HCEC 1CT (cell line): ENCODE measurements at regions not wholly inside any gene's neighbourhood (a gene's known extent, or its start where the extent isn't known, plus 50 kb on each side); places are given as distances from the start of the nearest gene placed in this dataset.

Source experiments
- DNase-seq: peaks from one replicate; pipeline ENCODE4 v3.0.0-alpha.2; 2017

DNA sequence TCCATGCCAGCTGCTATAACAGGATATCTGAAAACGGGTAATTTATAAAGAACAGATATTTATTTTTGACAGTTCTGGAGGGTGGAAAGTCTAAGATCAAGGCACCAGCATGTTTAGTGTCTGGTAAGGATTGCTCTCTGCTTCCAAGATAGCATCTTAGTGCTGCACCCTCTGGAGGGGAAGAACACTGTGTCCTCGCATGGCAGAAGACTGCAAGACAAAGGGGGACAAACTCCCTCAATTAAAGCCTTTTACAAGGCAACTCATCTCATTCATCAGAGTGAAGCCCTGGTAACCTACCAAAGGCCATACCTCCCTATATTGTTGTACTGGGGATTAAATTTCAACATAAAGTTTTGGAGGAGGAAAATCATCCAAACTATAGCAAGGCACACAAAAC lies 298.9 kb upstream of the EDIL3 start:
- no peak for DNase-seq

DNA sequence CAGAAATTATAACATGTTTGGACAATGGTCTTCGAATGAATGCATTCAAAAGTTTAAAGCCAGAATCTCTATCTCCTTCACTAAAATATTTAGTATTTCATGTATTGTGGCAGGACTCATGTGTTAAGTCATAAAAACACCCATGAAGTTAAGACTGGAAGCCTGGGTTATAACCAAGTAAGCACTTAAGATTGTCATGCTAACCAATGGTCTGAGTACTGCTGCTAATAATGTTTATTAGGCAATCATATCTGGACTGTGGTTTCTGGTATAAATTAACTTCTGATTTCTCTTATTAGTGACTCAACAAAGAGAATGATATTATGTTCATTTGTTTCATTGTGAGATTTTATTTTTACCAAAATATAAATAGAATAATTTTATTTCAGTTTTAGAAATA lies 297.9 kb upstream of the EDIL3 start:
- no peak for DNase-seq

DNA sequence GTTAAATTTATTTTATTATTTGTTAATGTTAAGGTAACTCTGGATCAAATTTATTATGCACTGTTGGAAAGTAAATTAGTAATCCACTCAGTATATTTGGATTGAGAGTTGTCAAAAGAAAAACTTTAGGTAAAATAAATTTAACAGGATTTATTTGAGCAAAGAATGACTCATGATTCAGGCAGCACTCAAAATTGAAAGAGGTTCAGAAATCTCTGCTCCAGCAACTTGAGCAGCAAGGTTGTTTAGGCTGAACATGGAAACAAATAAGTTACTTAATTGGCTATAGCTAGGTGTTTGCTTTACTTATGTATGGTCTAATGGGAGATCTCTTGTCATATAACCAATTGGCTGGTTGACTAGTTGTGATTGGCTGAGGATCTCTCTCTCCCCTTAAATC lies 296.2 kb upstream of the EDIL3 start:
- no peak for DNase-seq

DNA sequence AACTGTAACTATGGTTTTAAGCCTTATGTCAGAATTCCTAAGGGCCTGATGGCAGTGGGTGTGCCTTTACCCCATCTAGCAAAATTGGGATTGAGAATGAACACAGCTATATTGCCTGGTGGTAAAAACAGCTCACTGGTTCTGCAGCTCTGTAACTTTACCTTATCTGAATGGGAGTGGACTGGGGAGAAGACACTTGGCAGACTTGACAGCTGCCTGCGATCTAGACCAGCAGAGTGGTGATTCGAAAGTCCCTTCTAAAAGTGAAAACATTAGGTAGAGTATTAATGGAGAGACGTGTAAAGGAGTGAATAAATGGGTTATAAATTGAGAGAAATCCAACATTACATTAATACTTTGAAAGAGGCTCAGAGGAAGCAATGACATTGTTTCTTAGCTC lies 289.1 kb upstream of the EDIL3 start:
- no peak for DNase-seq

DNA sequence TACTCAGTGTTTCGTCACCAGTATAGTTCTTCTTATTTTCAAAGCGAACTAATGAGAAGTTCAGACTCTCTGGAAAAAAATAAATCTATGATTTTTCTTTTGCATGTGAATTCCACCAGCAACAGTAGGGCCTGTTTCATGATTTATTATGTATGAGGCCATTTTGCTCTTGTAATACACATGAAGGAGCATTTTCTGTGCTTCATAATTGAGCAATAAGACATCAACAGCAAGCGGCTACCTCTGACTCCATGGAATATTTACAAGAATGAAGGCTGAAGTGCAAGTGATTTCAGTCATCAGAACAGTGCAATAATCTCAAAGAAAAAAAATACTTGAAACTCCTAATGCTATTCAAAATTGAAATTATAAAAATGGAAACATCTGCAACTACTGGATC lies 282.9 kb upstream of the EDIL3 start:
- no peak for DNase-seq

DNA sequence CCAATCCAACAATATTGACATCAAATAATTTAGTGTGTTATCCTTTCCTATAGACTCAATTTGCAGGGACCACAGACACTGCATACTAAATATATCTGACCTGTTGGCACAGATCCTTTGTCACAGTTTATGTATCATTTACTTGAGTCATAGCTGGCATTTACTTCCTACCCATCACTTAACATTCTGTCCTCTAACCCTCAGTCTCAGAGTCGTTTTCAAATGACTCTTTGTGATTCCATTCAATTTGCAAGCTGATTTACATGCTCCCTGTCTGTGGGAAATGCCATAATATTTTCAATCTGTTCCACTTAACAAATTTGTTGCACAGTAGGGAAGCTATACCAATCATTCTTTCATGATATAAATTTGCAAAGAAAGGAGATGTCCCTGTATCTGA lies 265.7 kb upstream of the EDIL3 start:
- no peak for DNase-seq

DNA sequence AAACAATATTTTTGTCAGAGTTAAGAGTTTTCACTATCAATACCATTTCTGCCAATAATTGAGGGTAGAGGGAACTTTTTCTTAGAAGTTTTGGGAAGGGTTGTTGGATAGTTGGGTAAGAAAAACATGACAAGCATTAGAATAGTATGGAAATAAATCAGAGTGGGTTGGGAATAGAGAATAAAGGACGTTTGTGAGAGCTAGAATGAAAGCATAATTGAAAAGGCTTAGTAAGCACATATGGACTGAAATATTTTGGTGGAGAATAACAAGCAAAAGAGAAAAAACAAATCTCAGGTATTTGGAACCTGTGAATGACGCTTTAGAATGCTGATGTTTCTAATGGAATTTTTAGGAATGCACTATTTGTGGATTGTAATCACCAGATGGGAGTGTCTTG lies 262.9 kb upstream of the EDIL3 start:
- no peak for DNase-seq

DNA sequence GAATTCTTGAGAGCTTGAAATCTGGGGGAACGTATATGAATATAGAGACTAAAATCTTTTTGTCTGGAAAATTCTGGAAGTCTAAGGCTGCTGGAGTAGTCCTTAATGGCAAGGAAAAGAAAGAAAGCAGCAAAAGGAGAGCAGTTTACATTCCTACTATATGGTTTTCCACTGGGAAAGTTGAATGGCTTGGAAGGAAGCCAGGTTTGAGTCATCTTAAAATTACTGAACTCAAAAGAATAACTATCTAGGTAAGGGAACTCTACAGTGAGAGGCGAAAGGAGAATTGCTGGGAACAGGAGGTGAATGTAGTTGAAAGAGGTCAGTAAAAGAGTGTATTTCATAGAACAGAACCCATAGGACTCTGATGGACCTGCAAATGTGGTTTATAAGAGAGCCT lies 258.1 kb upstream of the EDIL3 start:
- DNase-seq, result no peak

DNA sequence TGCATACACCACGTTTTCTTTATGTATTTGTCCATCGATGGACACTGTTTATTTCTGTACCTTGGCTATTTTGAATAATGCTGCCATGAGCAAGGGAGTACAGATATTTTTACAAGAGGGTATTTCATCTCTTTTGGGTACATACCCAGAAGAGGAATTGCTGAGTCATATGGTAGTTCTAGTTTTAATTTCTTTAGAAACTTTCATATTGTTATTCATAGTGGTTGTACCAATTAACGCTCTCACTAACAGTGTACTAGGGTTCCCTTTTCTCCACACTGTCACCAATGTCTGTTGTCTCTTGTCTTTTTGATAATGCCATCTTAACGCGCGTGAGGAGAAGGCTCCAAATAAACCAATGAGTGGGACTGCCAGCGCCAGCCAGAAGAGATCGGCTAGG lies 257.6 kb upstream of the EDIL3 start:
- no peak for DNase-seq

DNA sequence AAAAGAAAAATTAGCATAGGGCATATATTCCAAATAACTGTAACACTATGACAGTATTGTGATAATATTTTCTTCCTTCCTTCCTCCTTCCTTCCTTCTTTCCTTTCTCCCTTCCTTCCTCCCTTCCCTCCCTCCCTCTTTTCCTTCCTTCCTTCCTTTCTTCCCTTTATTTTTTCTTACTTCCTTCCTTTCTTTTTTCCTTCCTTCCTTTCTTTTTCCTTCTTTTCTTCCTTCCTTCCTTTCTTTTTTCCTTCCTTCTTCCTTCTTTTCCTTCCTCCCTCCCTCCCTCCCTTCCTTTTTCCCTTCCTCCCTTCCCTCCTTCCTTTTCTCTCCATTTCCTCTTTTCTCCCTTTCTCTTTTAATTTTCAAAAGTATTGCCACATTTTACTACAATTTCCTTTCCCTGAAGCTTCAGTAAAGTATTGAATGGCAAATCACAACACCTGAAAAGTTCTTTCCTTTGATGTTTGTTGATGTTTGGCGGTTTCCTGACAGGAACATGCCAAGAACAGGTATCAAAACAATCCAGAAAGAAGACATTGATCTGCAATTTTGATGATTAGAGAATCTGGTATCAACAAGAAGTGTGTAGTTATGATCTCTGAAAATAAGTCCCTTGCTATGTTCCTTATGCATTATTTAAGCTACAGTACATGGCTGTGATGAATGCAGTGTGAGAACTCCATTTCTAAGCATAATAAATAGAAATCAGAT lies 253.1 kb upstream of the EDIL3 start:
- no peak for DNase-seq

DNA sequence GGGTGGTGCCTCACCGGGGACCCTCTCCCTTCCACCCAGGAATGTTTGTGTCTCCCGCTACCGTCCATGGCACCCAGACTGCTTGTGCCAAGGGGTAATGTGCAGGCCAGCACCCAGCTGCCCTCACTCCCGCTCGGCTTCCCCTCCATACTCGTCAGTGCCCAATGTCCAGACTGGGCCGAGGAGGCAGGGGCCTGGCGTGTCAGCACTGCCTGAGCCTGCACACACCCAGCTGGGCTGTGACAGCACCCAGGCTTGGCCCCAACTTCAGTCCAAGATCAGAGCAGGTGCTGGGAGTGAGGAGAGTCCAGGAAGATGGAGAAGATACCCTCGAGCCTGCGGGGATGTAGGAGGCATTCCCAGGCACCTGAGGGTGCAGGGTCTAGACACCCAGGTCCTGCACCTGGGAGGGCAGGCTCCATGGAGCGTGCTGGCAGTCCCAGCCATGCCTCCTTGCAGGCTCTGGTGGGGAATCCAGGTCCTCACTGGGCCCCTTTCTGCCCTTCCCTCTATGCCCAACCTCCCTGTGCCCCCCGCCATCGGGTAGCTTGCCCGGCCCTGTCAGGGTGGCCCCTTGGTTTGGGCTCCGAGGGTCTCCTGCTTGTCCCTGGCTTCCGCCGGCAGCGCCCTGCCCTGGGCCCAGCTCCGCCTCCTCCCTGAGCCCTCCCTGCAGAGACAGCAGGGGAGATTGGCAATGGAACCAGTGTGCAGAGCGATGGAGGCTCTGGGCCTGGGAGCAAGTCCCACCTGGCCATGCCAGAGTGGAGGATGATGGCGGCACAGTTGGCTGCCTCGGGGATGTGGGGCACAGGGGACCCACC lies 250.8 kb upstream of the EDIL3 start:
- no peak for DNase-seq

DNA sequence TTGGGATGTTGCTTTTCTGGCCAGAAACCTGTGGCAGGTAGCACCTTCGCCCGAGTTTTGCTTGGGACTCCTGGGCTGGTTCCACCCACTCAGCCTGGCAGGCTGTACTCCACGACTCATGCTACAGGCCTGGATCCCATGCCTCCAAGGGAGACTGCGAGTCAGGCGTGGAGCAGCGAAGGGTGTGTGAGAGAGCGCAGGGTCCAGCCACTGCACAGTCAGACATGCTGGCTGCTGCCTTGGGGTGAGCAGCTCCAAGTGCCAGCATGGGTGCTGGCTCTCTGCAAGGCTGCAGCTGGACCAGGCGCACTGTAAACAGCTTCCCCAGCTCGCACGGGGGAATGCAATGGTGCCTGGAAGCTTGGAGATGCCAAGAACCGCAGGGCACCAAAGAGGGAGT lies 249.6 kb upstream of the EDIL3 start:
- no peak for DNase-seq

DNA sequence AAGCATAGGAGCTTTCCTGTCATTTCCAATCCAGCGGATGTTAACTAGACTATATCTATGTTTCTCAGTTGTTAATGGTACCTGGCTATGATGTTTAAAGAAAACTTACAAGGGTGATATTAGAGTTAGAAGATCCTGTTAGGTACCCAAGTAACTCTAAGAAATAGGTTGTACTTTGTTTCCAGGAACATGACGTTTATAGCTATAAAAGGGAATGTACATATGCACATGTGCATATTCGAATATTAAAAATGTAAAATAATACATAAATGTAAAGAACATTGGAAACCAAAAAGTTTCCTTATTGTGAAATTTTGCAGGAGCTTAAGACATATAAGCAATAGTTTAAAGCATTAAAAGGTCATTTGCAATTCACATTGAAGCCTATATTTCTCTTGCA lies 247.7 kb upstream of the EDIL3 start:
- DNase-seq, result no peak

DNA sequence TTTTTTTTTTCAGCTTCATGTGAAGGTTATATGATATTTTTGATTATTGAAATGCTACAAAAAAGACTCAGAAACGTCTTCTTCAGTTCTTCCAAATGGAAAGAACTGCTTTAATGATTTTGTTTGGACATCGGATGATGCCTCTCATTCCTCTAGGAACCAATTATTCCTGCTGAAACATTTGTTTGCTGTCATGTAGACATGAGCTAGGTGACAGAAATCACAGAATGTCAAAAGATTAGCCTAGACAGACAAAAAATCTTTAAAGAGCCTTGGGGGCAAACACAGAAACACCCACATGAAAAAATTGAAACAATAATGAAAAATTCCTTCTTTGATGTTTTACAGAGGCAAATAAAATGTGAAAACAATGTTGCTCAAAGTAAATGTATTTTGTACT lies 244.2 kb upstream of the EDIL3 start:
- no peak for DNase-seq

DNA sequence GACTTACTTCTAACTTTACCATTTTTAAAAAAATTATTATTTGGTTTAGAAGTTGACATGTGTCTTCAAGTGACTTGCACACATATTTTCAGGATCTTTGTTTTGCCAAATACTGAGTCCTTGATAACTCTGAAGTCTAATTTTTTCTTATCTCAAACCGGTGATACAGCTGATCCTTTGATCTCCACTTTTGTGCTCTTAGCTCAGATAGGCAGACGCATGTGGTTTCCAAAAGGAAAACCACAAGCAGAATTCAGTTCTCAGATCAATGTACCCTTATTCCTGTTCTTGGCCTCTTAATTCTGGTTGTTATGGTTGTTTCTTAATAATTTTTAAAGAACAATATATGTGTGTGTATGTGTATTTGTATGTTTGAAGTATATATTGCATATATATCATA lies 238.3 kb upstream of the EDIL3 start:
- no peak for DNase-seq

DNA sequence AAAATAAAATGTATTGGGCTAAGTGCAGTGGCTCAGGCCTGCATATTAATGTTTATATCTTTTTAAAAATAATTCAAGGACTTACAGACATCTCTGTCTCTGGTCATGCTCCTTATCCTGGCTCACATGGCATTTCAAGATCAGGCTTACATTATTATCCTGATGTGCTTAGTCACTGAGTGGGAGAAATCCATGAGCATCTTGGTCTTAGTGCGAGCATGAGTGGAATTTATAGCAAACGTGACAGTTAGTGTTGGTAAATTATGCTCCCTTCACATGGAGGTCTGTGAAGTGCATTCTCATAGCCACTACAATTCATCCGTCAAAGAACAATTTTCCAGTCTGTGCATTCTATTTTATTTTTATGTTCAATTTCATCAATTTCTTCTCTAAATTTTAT lies 237.8 kb upstream of the EDIL3 start:
- DNase-seq, result no peak

DNA sequence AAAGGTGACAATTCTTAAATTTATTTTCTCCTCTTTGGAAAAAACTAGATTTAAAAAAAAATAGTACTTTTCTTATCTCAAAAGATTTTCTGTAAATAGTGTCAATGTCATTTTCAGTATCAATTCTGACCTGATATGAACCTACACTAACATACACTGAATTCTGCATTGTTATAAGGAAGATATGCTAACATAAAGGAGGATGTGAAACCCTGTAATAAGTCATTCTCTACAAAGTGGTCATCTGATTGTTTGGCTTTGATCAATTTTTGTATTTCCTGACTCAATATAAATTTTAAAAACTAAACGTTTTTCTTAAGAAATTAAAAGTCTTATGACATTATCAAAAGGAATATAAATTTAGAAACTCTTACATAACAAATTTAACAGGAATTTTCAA lies 233.6 kb upstream of the EDIL3 start:
- no peak for DNase-seq

DNA sequence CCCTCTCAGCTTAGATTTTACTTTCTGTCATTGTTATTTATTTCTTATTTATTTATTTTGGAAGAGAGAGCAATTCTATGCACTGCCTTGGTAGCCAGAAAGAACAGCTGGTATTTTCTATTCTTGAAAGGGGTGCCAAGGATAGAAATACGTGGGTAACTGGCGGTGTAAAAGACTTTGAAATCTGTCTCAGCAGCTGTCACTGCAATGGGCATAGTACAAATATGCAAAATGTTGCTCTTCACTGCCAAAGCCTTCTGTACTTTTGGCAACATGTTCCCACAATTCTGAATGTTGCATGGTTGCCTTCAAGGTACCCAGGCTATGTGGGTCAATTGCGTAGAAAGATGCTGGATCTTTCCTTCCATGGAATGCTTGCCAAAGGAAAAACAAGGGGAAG lies 230.2 kb upstream of the EDIL3 start:
- DNase-seq, result no peak

DNA sequence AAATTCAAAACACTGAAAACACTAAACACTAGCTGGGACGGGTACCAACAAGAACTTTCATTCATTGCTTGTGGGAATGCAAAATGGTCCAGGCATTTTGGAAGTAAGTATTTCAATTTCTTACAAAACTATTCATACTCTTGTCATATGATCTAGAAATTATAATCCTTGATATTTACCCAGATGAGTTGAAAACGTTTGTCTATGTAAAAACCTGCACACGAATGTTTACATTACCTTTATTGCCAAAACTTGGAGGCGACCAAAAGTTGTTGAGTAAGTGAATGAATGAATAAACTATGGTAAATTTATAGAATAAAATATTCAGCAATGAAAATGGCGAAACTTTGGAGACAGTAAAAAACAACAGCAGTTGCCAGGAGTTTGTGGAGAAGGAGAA lies 222.1 kb upstream of the EDIL3 start:
- DNase-seq, result no peak

DNA sequence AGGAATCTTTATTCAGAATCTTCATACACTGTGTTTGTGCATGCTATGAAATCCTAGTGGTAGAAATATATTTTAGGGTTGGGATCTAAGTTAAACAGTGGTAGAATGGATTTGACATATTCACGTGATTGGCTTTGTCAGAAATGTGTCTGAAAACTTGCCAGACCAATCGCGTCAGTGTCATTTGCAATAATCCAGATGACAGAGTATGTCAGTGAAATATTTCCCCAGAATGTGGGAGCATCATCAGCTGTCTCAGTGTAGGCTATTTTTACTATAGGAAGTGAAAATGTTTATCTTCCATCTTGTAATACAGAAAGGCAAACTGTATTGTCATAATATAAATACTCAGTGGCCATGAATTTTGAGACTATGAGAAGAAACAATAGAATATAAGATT lies 220.6 kb upstream of the EDIL3 start:
- no peak for DNase-seq

DNA sequence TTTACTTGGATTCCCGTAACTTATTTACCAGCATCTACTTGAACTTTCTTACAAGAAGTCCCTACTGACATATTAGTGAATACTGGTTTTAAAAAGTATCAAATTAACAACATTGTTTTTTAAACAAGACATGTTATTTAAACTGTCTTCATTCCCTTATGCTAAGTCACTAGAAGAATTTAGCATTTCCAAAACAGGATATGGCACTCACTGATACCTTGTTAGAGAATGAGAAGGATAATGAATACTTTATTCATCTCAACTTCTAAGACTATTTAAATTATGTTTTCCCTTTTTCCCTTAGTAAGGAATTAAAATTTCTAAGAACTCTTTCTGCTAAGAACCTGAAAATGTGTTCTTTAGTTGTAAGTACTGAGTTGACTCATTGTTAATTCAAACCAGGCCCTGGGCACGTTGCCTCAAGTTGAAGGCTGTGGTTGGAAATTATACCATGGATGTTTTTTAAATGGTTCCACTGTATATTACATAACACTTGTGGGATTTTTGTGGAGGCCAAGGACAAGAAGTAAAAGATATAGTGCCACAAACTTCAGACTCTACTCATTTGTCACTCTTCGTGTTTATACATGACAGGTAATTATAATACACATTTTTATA lies 219.0 kb upstream of the EDIL3 start:
- DNase-seq, result no peak

DNA sequence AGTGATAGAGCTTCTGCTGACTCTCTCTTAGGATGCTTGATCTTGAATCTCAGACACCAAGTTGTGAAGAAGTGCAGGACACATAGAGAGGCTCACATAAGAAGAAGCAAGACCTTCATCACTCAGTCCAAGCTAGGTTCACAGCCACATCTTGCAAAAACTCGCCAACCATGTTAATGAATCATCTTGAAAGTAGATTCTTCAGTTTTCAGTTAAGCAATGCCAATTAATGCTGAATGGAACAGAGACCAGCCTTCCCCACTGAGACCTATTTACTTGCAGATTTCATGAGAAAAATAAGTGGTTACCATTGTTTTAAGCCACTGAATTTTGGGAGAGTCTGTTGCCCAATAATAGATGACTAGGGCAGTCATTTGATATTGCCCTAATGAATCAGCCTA lies 217.7 kb upstream of the EDIL3 start:
- DNase-seq, result no peak

DNA sequence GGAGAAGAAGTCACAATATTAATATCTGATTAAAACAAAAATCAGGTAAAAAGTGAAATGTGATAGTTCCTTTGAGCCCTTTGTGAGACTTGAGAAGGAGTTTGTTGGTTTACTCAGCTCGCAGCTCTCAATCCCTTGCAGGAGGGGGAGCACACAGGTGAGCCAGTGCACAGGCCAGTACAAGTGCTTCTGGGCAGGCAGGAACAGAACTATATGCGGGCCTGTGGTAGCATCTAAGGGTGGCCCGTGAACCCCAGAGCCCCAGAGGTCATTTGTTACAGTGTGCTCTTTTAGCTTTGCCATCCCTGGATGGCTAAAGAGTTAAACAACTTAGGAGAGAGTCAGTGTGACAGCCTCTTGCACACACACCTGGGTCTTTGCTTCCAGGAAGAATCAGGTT lies 215.3 kb upstream of the EDIL3 start:
- no peak for DNase-seq

DNA sequence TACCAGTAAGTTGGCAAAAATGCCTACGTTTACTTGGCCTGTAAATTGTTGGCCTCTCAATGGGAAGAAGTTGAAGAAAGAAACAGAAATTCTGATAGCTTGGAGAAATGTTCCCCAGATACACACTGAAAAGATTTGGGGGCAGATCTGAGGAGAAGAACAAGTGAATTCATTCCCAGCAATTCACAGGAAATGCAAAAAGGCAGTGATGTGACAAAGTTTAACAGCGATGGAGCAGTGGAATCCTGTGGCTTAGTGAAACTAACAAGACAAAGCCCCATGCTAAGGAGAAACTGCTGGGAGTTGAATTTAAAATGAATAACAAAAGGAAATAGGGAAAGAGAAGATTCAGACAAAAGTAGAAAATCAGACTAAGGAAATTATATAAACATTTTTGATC lies 213.2 kb upstream of the EDIL3 start:
- DNase-seq, result no peak
